H1 (cell line): ENCODE measurements at regions not wholly inside any gene's neighbourhood (a gene's known extent, or its start where the extent isn't known, plus 50 kb on each side); places are given as distances from the start of the nearest gene placed in this dataset.

Experiments
- CTCF ChIA-PET: fragments of 300-600 bp; sonication (Branson Sonifier 250); formaldehyde crosslinking; loops from one replicate; lab custom pipeline; 2021; ENCODE audit not compliant: partially characterized antibody; lab: Charles Lee
- POLR2A ChIA-PET: fragments of 300-600 bp; sonication (Branson Sonifier 250); formaldehyde crosslinking; loops from one replicate; lab custom pipeline; 2021; ENCODE audit warnings: inconsistent platforms; ENCODE audit not compliant: partially characterized antibody; lab: Charles Lee
- DNase-seq, 2 experiments: peaks; one replicate each; pipeline versions ENCODE4 v3.0.0 to v3.0.0-alpha.2; 2010 to 2022; ENCODE audit warnings: low spot score in 2 of 2, low read depth in 1 of 2, mixed read lengths in 1 of 2
- FAIRE-seq: peaks from 2 replicates; lab custom pipeline; 2011; peaks lifted over from hg19 to GRCh38; lab: Jason Lieb, UNC
- H2AFZ ChIP-seq: 2 replicates; pipeline ENCODE4 v1.8.1; 2012; ENCODE audit warnings: low read length, inconsistent platforms
- H2AK5ac ChIP-seq: 2 replicates; pipeline ENCODE4 v1.6.1; 2013; ENCODE audit warnings: low read depth, low read length
- H2BK120ac ChIP-seq: replicated peaks from 2 replicates; pipeline ENCODE3; 2013; ENCODE audit warnings: low read depth, low read length, inconsistent platforms
- H2BK12ac ChIP-seq: 2 replicates; pipeline ENCODE4 v1.6.1; 2013; ENCODE audit warnings: low read depth, low read length
- H2BK15ac ChIP-seq: 2 replicates; pipeline ENCODE4 v1.6.1; 2013; ENCODE audit warnings: low read length
- H2BK20ac ChIP-seq: 2 replicates; pipeline ENCODE4 v1.6.1; 2013; ENCODE audit warnings: low read length
- H2BK5ac ChIP-seq: 2 replicates; pipeline ENCODE4 v1.6.1; 2013; ENCODE audit warnings: low read depth, low read length
- H3K14ac ChIP-seq: 2 replicates; pipeline ENCODE4 v1.6.1; 2013; ENCODE audit warnings: inconsistent platforms; ENCODE audit not compliant: insufficient read length
- H3K18ac ChIP-seq: 2 replicates; pipeline ENCODE4 v1.6.1; 2013; ENCODE audit warnings: low read length; ENCODE audit errors: extremely low read depth
- H3K23ac ChIP-seq: 2 replicates; pipeline ENCODE4 v1.6.1; 2013; ENCODE audit warnings: inconsistent platforms; ENCODE audit not compliant: insufficient read length
- H3K23me2 ChIP-seq: 2 replicates; pipeline ENCODE4 v1.6.1; 2013; ENCODE audit warnings: low read depth, low read length
- H3K27ac ChIP-seq: 2 replicates; pipeline ENCODE4 v1.6.1; 2011; ENCODE audit warnings: low read depth, low read length, inconsistent platforms
- H3K27me3 ChIP-seq, 4 experiments: replicated peaks in 1 of 4; 1 replicate in 1 of 4; 2 replicates in 3 of 4; pipeline versions ENCODE4 v1.6.1 to v1.8.1; 2011 to 2013; ENCODE audit warnings: low read length in 3 of 4, mild to moderate bottlenecking in 3 of 4, inconsistent platforms in 2 of 4, mixed read lengths in 2 of 4, moderate library complexity in 1 of 4; ENCODE audit not compliant: control insufficient read depth in 3 of 4, insufficient read depth in 3 of 4; ENCODE audit errors: extremely low read depth in 1 of 4
- H3K36me3 ChIP-seq, 4 experiments: 2 replicates each; pipeline versions ENCODE4 v1.6.1 to v1.8.1; 2011 to 2013; ENCODE audit warnings: mild to moderate bottlenecking in 4 of 4, low read length in 3 of 4, moderate library complexity in 2 of 4, control low read depth in 1 of 4, inconsistent platforms in 1 of 4; ENCODE audit not compliant: insufficient read depth in 4 of 4, control insufficient read depth in 2 of 4
- H3K4ac ChIP-seq: replicated peaks from 2 replicates; pipeline ENCODE3; 2013; ENCODE audit warnings: low read length, low read depth, mixed read lengths, inconsistent platforms; ENCODE audit not compliant: insufficient read length
- H3K4me1 ChIP-seq, 4 experiments: replicated peaks in 1 of 4; 1 replicate in 1 of 4; 2 replicates in 3 of 4; pipeline versions ENCODE4 v1.6.1 to v1.8.1; 2011 to 2013; ENCODE audit warnings: low read length in 3 of 4, inconsistent platforms in 2 of 4, mixed read lengths in 1 of 4; ENCODE audit not compliant: insufficient read depth in 4 of 4, control insufficient read depth in 3 of 4
- H3K4me2 ChIP-seq, 2 experiments: 2 replicates each; pipeline versions ENCODE4 v1.6.1 to v1.8.1; 2011 to 2013; ENCODE audit warnings: low read depth in 2 of 2, low read length in 2 of 2, control low read depth in 1 of 2, inconsistent platforms in 1 of 2, mild to moderate bottlenecking in 1 of 2; ENCODE audit not compliant: insufficient read depth in 1 of 2
- H3K4me3 ChIP-seq, 4 experiments: fragments of 200-600, 300-600 bp in 1 of 4; sonication (generic), shearing (Covaris generic), sonication (Bioruptor Twin) in 1 of 4; 2 replicates each; pipeline versions ENCODE4 v1.5.1 to v1.8.1; 2011 to 2016; ENCODE audit warnings: low read length in 4 of 4, low read depth in 3 of 4, control low read depth in 2 of 4, inconsistent platforms in 2 of 4, mild to moderate bottlenecking in 2 of 4, mixed read lengths in 1 of 4, moderate library complexity in 1 of 4; ENCODE audit not compliant: insufficient read depth in 2 of 4; ENCODE audit errors: extremely low read depth in 1 of 4
- H3K56ac ChIP-seq: replicated peaks from 2 replicates; pipeline ENCODE3; 2013; ENCODE audit warnings: low read depth, mild to moderate bottlenecking, mixed read lengths, low read length, inconsistent platforms; ENCODE audit not compliant: insufficient read length
- H3K79me1 ChIP-seq: 2 replicates; pipeline ENCODE4 v1.6.1; 2013; ENCODE audit warnings: low read depth, low read length, control low read depth
- H3K79me2 ChIP-seq, 2 experiments: 2 replicates each; pipeline versions ENCODE4 v1.6.1 to v1.8.1; 2012 to 2013; ENCODE audit warnings: low read length in 2 of 2, mild to moderate bottlenecking in 2 of 2, inconsistent platforms in 1 of 2; ENCODE audit not compliant: insufficient read depth in 2 of 2, control insufficient read depth in 1 of 2
- H3K9ac ChIP-seq, 4 experiments: replicated peaks in 1 of 4; 1 replicate in 1 of 4; 2 replicates in 3 of 4; pipeline versions ENCODE4 v1.6.1 to v1.8.1; 2011 to 2013; ENCODE audit warnings: low read depth in 3 of 4, low read length in 3 of 4, control low read depth in 2 of 4, mild to moderate bottlenecking in 2 of 4, moderate library complexity in 2 of 4, inconsistent platforms in 1 of 4; ENCODE audit errors: extremely low read depth in 1 of 4
- H3K9me3 ChIP-seq, 2 experiments: 2 replicates each; pipeline versions ENCODE4 v1.6.1 to v1.8.1; 2012 to 2013; ENCODE audit warnings: mild to moderate bottlenecking in 2 of 2, moderate library complexity in 2 of 2, control low read depth in 1 of 2, inconsistent platforms in 1 of 2, low read depth in 1 of 2, low read length in 1 of 2, mixed read lengths in 1 of 2; ENCODE audit not compliant: insufficient read depth in 2 of 2
- H4K20me1 ChIP-seq, 2 experiments: replicated peaks in 1 of 2; 2 replicates each; pipeline versions ENCODE3 to v1.8.1; 2011 to 2013; ENCODE audit warnings: inconsistent platforms in 2 of 2, low read length in 2 of 2, mild to moderate bottlenecking in 1 of 2; ENCODE audit not compliant: insufficient read depth in 2 of 2, control insufficient read depth in 1 of 2
- H4K5ac ChIP-seq: 2 replicates; pipeline ENCODE4 v1.6.1; 2013; ENCODE audit warnings: low read length, low read depth, mixed read lengths, inconsistent platforms; ENCODE audit not compliant: insufficient read length
- H4K8ac ChIP-seq: 2 replicates; pipeline ENCODE4 v1.8.0; 2013; ENCODE audit warnings: mild to moderate bottlenecking, moderate library complexity, low read length, inconsistent platforms; ENCODE audit not compliant: insufficient read depth; ENCODE audit errors: extremely low read depth
- H4K91ac ChIP-seq: replicated peaks from 2 replicates; pipeline ENCODE3; 2013; ENCODE audit warnings: low read length, mixed read lengths, inconsistent platforms; ENCODE audit not compliant: insufficient read length
- GABPA ChIP-seq: IDR thresholded peaks from 2 replicates; pipeline ENCODE4 v1.6.1; 2011; ENCODE audit warnings: mild to moderate bottlenecking, low read length, moderate library complexity, borderline replicate concordance; ENCODE audit not compliant: insufficient read depth
- KDM1A ChIP-seq: fragments of 200-600, 300-600 bp; sonication (generic); IDR thresholded peaks from 2 replicates; pipeline ENCODE4 v1.7.1; 2016; ENCODE audit warnings: mild to moderate bottlenecking, low read length, borderline replicate concordance
- RBBP5 ChIP-seq: IDR thresholded peaks from 2 replicates; pipeline ENCODE4 v1.7.1; 2012; ENCODE audit warnings: low read depth, mild to moderate bottlenecking, inconsistent platforms, low read length, moderate library complexity, borderline replicate concordance
- TCF12 ChIP-seq: IDR thresholded peaks from 2 replicates; pipeline ENCODE4 v1.6.1; 2011; ENCODE audit warnings: low read depth, mild to moderate bottlenecking, low read length
- WGBS, 2 experiments: shearing (Covaris generic) in 1 of 2; methylation state at CpG; one replicate each; pipeline versions ENCODE4 v1.1.6 to v1.1.7; 2013 to 2015; ENCODE audit warnings: low lambda C conversion rate in 2 of 2, mixed read lengths in 2 of 2, inconsistent platforms in 1 of 2, low coverage in 1 of 2, missing lambda C conversion rate in 1 of 2; ENCODE audit not compliant: insufficient replicate concordance in 2 of 2, insufficient coverage in 1 of 2, insufficient read length in 1 of 2; ENCODE audit errors: extremely low coverage in 1 of 2, missing lambda C conversion rate in 1 of 2; 5-methylcytosine and 5-hydroxymethylcytosine counted together

GRCh38 chr12:88354691-88355090, 212.6 kb downstream of the TMTC3 start:
- no peak overlapping the region for H2BK5ac ChIP-seq
- no peak overlapping the region for H3K23ac ChIP-seq
- no peak overlapping the region for H3K9ac ChIP-seq
- no peak overlapping the region for H3K4ac ChIP-seq
- no peak overlapping the region for H3K14ac ChIP-seq
- no peak overlapping the region for H2BK20ac ChIP-seq
- 91% methylated on average over 4 of the region's 4 CpGs; no CpG with 5 or more reads in 1 of the 2 experiments for WGBS, 2 experiments
- H3K56ac ChIP-seq: no peak overlapping the region
- H3K18ac ChIP-seq: no peak overlapping the region
- FAIRE-seq: no peak
- H3K9me3 ChIP-seq: no peaks in the 10 kb centered on the region
- POLR2A ChIA-PET: no interaction called here
- H3K4me1 ChIP-seq: no peaks in the 10 kb centered on the region
- DNase-seq: no peak
- H4K91ac ChIP-seq: no peak overlapping the region
- H2BK15ac ChIP-seq: no peak overlapping the region
- no peaks in the 10 kb centered on the region for H3K79me1 ChIP-seq
- H3K4me3 ChIP-seq: no peak overlapping the region
- H2BK120ac ChIP-seq: no peak overlapping the region
- TF ChIP-seq TCF12 (no peak), GABPA (no peak), RBBP5 (no peak), KDM1A (no peak)
- H3K27me3 ChIP-seq: no peaks in the 10 kb centered on the region
- H3K23me2 ChIP-seq: no peaks in the 10 kb centered on the region; the same call in 1 of the 2 replicates
- H3K79me2 ChIP-seq: no peaks in the 10 kb centered on the region
- H4K5ac ChIP-seq: no peak overlapping the region
- H2AK5ac ChIP-seq: no peak overlapping the region
- no peak overlapping the region for H2AFZ ChIP-seq
- H3K27ac ChIP-seq: no peak overlapping the region
- no peaks in the 10 kb centered on the region for H4K20me1 ChIP-seq
- H2BK12ac ChIP-seq: no peak overlapping the region
- H3K4me2 ChIP-seq: no peak overlapping the region
- no peak overlapping the region for H4K8ac ChIP-seq
- H3K36me3 ChIP-seq: no peaks in the 10 kb centered on the region
- CTCF ChIA-PET: no interaction called here
